ENCODE measurements at regions not wholly inside any gene's neighbourhood (a gene's known extent, or its start where the extent isn't known, plus 50 kb on each side); places are given as distances from the start of the nearest gene placed in this dataset.

DNA sequence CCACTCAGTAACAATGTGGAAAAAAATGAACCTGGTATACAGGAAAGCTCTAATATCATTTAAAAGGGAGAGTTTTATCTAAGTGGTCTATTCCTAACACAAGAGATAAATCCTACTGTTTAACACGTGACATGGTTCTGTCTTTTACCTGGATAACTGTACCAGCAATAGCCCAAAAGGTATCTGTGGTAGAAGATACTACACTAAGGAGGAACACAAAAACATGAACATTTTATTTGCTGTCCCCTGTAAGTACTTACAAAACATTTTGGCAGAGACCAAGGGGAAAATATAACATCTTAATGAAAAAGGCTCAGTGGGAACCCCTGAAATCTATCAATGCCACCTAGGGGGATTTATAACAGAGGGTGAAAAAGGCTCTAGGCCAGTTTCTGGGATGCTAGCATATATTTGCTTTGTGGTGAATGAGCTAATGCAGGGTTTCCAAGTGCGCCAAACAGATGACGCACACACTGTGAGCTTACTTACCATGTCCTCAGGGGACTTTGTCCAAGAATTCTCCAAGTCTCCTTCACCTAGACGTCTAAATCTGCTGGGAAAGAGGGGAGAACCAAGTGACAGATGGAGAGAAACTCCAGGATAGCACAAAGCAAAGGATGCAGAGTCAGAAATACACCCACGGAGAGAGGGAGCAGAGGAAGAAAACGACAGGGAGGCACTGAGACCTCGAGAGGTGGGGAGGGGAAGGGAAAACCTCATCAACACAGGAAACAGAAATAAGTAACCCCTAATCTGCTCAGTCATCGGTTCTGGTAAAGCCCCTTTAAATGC lies 112.5 kb upstream of the PRNP start:
- Mint-ChIP-seq H3K9me3 (ENCODE audit: insufficient read depth) (no peaks in the 10 kb centered on the region), H3K27me3 (ENCODE audit: low read depth) (peaks cover 42% of the 10 kb centered on the region), H3K4me1 (ENCODE audit: low read depth) (peaks cover 6% of the 10 kb centered on the region), H3K27ac (no peak overlapping the region), H3K36me3 (ENCODE audit: low read depth) (no peaks in the 10 kb centered on the region), H3K4me3 (no peak overlapping the region)
- DNase-seq (no peak), ATAC-seq (no peak)
- POLR2A ChIA-PET: no interaction called here
- CTCF ChIA-PET: interaction anchor here (0.9 kb wide), 1 partner anchor 19 kb away, joined by 3 read pairs; no protein-coding TSS in a partner anchor

DNA sequence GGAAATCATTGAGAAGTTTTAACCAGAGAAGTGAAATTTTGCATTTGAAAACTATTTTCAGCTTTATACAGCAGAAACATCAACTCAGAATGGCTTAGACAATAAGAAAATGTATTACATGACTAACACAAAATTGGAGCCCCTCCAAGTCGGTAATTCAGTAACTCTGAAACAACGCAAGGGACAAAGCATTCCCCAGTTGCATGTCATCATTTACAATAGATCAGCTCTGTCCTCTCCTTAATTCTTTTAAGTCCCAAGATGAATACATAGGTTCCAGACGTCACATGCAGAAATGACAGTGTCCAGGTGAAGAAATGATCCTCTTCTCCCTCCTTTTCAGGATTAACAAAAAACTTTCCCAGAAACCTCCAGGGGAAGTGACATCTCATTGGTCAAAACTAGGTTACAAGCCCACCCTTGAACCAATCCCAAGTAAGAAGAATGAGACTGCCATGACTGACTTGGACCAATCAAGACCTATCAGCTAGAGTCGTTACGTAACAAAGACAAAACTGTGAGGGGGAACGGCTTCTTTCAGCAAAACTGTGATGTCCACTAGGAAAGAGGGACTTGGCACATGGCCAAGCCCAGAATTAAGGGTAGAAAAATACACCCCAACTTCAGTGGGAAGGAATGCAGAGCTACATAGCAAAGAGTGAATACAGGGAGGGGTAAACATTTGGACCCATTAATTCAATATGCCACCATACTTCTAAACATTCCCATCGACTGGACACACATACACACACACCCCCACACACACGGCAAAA lies 114.3 kb upstream of the PRNP start:
- H3K36me3 Mint-ChIP-seq (ENCODE audit: low read depth): no peaks in the 10 kb centered on the region
- CTCF ChIA-PET: no interaction called here
- no peak overlapping the region for H3K4me3 Mint-ChIP-seq
- H3K27ac Mint-ChIP-seq: no peak overlapping the region
- peaks cover 6% of the 10 kb centered on the region for H3K4me1 Mint-ChIP-seq (ENCODE audit: low read depth)
- H3K9me3 Mint-ChIP-seq (ENCODE audit: insufficient read depth): no peaks in the 10 kb centered on the region
- ATAC-seq (no peak), DNase-seq (no peak)
- POLR2A ChIA-PET: no interaction called here
- peaks cover 26% of the 10 kb centered on the region for H3K27me3 Mint-ChIP-seq (ENCODE audit: low read depth)

DNA sequence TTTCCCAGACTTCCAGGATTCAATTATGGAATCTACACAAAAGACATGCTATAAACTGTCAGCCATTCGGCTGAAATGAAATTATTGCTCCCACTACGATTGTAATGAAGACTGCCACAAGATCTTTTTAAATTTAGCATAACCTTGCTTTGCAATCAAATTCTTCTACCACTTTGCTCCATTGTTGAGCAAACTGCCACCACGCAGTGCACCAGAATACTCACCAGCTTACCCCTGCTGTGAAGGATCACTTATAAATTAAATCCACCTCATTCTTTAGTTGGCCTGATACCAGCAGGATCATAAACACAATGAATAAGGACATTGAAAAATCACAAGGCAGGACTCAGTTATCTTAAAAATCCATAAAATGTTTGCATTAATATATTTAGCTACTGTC lies 116.4 kb upstream of the PRNP start:
- Mint-ChIP-seq H3K27me3 (ENCODE audit: low read depth) (peaks cover 14% of the 10 kb centered on the region), H3K4me1 (ENCODE audit: low read depth) (peaks cover 6% of the 10 kb centered on the region), H3K9me3 (ENCODE audit: insufficient read depth) (no peaks in the 10 kb centered on the region), H3K36me3 (ENCODE audit: low read depth) (no peaks in the 10 kb centered on the region), H3K4me3 (no peak overlapping the region), H3K27ac (no peak overlapping the region)
- CTCF ChIA-PET: no interaction called here
- POLR2A ChIA-PET: no interaction called here
- DNase-seq (no peak), ATAC-seq (no peak)

DNA sequence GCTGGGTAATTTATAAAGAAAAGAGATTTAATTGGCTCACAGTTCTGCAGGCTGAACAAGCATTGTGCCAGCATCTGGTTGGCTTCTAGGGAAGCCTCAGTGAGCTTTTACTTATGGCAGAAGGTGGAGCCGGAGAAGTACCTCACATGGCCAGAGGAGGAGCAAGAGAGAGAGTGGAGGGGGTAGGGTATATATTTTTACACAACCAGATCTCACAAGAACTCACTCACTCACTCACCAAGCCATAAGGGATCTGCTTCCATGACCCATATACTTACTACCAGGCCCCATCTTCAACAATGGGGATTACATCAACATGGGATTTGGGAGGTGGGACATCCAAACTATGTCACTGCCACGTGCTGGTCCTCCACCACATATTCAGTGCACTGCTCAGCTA lies 117.2 kb upstream of the PRNP start:
- ATAC-seq (no peak), DNase-seq (no peak)
- peaks cover 3% of the 10 kb centered on the region for H3K4me1 Mint-ChIP-seq (ENCODE audit: low read depth)
- no peak overlapping the region for H3K27ac Mint-ChIP-seq
- H3K27me3 Mint-ChIP-seq (ENCODE audit: low read depth): peaks cover 19% of the 10 kb centered on the region
- ChIA-PET POLR2A (interaction anchor here (1.2 kb wide), 1 partner anchor 28 kb away, joined by 3 read pairs; no protein-coding TSS in a partner anchor), CTCF (interaction anchor here (1.2 kb wide), 2 partner anchors 13 to 25 kb away, joined by 3 to 6 read pairs; no protein-coding TSS in a partner anchor)
- H3K9me3 Mint-ChIP-seq (ENCODE audit: insufficient read depth): no peaks in the 10 kb centered on the region
- no peak overlapping the region for H3K4me3 Mint-ChIP-seq
- H3K36me3 Mint-ChIP-seq (ENCODE audit: low read depth): no peaks in the 10 kb centered on the region

DNA sequence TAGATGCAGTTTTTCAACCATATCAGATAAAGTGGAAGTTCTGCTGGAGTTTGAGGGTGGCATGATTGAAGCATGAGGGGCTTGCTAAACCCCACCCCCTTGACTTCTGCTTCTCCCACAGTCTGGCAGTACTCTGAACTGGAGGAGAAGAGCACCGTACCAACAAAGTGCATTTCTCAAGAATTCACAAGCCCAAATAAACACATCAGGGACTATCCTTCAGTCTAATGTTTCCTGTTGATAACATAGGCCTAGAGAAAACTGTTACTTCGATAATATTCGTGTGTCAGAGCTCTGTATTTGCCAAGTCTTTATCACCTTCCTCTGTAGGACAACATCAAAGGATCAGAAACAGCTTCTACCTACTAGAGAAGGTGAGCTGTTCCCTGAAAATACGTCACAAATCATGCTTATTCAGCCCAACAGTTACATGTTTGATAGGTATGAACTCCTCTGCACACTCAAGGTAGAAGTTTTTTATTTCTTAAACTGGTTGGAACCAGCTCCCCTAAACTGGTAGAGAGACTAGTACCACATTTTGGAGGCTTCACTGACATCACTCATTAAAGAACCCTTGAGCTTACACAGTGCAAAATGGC lies 117.8 kb upstream of the PRNP start:
- Mint-ChIP-seq H3K27me3 (ENCODE audit: low read depth) (peaks cover 22% of the 10 kb centered on the region), H3K4me3 (no peak overlapping the region), H3K36me3 (ENCODE audit: low read depth) (no peaks in the 10 kb centered on the region), H3K9me3 (ENCODE audit: insufficient read depth) (no peaks in the 10 kb centered on the region), H3K4me1 (ENCODE audit: low read depth) (no peaks in the 10 kb centered on the region), H3K27ac (no peak overlapping the region)
- CTCF ChIA-PET: interaction anchor here (1.2 kb wide), 2 partner anchors 13 to 25 kb away, joined by 3 to 6 read pairs; no protein-coding TSS in a partner anchor
- DNase-seq: no peak
- no peak for ATAC-seq
- POLR2A ChIA-PET: interaction anchor here (1.2 kb wide), 1 partner anchor 27 kb away, joined by 3 read pairs; no protein-coding TSS in a partner anchor

DNA sequence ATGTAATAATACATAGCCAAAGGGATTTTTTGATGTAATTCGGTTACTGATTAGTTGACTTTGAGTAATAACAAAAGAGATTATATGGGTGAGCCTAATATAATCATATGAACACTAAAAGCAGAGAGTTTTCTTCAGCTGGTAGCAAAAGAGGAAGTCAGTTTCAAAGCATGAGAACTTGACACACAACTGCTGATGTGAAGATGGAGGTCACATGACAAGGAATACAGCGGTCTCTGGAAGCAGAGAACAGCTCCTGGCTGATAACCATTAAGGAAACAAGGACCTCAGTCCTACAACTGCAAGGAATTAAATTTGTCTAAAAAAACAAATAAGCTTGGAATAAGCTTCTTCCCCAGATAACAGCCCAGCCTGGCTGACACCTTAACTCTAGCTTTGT lies 119.1 kb upstream of the PRNP start:
- DNase-seq (no peak), ATAC-seq (no peak)
- Mint-ChIP-seq H3K4me1 (ENCODE audit: low read depth) (no peaks in the 10 kb centered on the region), H3K4me3 (no peak overlapping the region), H3K36me3 (ENCODE audit: low read depth) (no peaks in the 10 kb centered on the region), H3K27ac (no peak overlapping the region), H3K27me3 (ENCODE audit: low read depth) (peaks cover 15% of the 10 kb centered on the region), H3K9me3 (ENCODE audit: insufficient read depth) (no peaks in the 10 kb centered on the region)
- ChIA-PET POLR2A (no interaction called here), CTCF (no interaction called here)

DNA sequence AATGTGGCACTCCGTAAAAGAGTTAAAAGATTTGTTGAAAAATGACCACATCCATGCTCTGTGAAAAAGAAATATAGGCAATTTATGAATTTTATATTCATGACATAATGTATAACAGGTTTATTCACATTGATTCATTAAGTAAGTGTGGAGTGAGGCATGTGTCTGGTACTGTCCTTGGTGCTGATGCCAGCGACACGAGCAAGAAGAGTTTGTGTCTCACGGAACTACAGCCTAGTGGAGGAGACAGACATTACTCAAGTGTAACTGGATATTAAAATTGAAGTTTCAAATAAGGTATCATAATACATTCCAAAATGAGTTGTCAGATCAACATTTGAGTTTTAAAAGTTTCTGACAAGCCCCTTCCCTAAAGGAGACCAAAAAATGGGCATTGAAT lies 122.7 kb upstream of the PRNP start:
- peaks cover 24% of the 10 kb centered on the region for H3K27me3 Mint-ChIP-seq (ENCODE audit: low read depth)
- H3K27ac Mint-ChIP-seq: no peak overlapping the region
- ATAC-seq (no peak), DNase-seq (peak; percentile 46)
- ChIA-PET POLR2A (no interaction called here), CTCF (no interaction called here)
- H3K4me3 Mint-ChIP-seq: no peak overlapping the region
- no peaks in the 10 kb centered on the region for H3K4me1 Mint-ChIP-seq (ENCODE audit: low read depth)
- H3K36me3 Mint-ChIP-seq (ENCODE audit: low read depth): no peaks in the 10 kb centered on the region
- no peaks in the 10 kb centered on the region for H3K9me3 Mint-ChIP-seq (ENCODE audit: insufficient read depth)

DNA sequence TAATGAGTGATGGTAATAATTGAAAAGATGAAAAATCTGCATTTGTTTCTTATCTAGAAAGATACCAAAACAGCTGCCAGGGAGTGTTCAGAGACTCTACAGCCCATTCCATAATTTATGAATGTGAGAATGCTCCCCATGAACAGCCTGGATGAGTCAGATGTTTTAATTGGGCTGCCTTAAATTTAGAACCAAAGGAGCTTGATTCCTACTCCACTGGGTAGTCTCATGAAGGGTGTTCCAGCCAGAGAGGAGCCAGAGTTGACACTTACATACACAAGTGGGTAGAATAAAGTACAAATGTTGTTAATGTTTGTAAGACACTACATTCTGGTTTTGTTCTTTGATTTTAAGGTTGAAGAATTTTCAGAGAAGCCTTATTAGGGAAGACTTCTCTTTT lies 123.2 kb upstream of the PRNP start:
- DNase-seq (no peak), ATAC-seq (no peak)
- POLR2A ChIA-PET: no interaction called here
- Mint-ChIP-seq H3K9me3 (ENCODE audit: insufficient read depth) (no peaks in the 10 kb centered on the region), H3K27me3 (ENCODE audit: low read depth) (peaks cover 27% of the 10 kb centered on the region), H3K4me1 (ENCODE audit: low read depth) (no peaks in the 10 kb centered on the region), H3K27ac (no peak overlapping the region), H3K36me3 (ENCODE audit: low read depth) (no peaks in the 10 kb centered on the region), H3K4me3 (no peak overlapping the region)
- CTCF ChIA-PET: no interaction called here

DNA sequence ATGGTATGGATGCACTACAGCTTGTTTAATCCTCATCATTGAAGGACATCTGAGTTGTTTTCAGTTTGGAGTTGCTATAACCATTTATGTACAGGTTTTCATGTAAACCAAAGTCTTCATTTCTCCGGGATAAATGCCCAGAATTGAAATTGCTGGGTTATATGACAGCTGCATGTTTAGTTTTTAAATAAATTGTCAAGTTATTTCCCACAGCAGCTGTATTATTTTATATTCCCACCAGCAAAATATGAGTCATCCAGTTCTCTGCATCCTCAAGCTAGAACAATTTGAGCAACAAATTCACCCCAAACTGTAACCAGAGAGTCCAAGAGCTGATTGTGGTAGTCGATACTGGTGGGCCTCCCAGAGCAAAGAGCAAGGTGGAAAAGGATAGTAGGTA lies 125.6 kb upstream of the PRNP start:
- Mint-ChIP-seq H3K4me1 (ENCODE audit: low read depth) (no peaks in the 10 kb centered on the region), H3K36me3 (ENCODE audit: low read depth) (no peaks in the 10 kb centered on the region), H3K27ac (no peak overlapping the region), H3K9me3 (ENCODE audit: insufficient read depth) (no peaks in the 10 kb centered on the region), H3K4me3 (no peak overlapping the region), H3K27me3 (ENCODE audit: low read depth) (peaks cover 29% of the 10 kb centered on the region)
- no peak for DNase-seq
- no peak for ATAC-seq
- CTCF ChIA-PET: no interaction called here
- POLR2A ChIA-PET: no interaction called here

DNA sequence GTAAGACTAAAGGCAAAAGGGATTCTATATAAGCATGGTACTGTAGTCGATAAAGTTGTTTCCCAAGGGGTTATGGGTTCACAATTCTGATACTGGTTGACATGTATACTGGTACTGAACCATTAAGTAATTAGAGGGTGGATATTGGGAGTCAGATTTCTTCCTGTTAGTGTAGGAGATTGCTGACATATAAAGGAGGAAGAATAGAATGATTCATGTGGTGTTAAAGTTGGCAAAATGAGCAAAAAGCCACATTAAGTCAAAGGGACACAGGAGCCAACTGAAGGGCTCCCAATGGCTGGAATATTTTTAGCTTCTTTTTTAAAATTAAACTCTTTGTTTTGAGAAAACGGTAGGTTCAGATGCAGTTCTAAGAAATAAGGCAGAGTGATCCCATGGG lies 126.3 kb upstream of the PRNP start:
- ChIA-PET CTCF (no interaction called here), POLR2A (no interaction called here)
- Mint-ChIP-seq H3K4me3 (no peak overlapping the region), H3K36me3 (ENCODE audit: low read depth) (no peaks in the 10 kb centered on the region), H3K9me3 (ENCODE audit: insufficient read depth) (no peaks in the 10 kb centered on the region), H3K27me3 (ENCODE audit: low read depth) (peaks cover 29% of the 10 kb centered on the region), H3K27ac (no peak overlapping the region), H3K4me1 (ENCODE audit: low read depth) (no peaks in the 10 kb centered on the region)
- DNase-seq (no peak), ATAC-seq (no peak)

DNA sequence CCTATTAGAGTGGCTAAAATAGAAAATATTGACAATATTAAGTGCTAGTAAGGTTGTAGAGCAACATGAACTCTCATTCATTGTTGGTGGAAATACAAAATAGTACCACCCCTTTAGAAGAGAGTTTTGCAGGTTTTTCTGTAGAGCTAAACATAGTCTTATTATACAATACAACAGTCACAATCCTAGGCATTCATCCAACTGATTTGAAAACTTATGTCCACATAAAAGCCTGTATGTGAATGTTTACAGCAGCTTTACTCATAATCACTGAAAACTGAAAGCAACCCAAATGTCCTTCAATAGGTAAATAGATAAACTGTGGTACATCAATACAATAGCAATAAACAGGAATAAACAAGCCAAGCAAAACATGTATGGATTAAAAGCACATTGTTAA lies 127.2 kb upstream of the PRNP start:
- H3K27ac Mint-ChIP-seq: no peak overlapping the region
- POLR2A ChIA-PET: no interaction called here
- H3K27me3 Mint-ChIP-seq (ENCODE audit: low read depth): peaks cover 24% of the 10 kb centered on the region
- no peaks in the 10 kb centered on the region for H3K36me3 Mint-ChIP-seq (ENCODE audit: low read depth)
- no peaks in the 10 kb centered on the region for H3K9me3 Mint-ChIP-seq (ENCODE audit: insufficient read depth)
- no peak for ATAC-seq
- H3K4me1 Mint-ChIP-seq (ENCODE audit: low read depth): no peaks in the 10 kb centered on the region
- CTCF ChIA-PET: no interaction called here
- DNase-seq: no peak
- H3K4me3 Mint-ChIP-seq: no peak overlapping the region

DNA sequence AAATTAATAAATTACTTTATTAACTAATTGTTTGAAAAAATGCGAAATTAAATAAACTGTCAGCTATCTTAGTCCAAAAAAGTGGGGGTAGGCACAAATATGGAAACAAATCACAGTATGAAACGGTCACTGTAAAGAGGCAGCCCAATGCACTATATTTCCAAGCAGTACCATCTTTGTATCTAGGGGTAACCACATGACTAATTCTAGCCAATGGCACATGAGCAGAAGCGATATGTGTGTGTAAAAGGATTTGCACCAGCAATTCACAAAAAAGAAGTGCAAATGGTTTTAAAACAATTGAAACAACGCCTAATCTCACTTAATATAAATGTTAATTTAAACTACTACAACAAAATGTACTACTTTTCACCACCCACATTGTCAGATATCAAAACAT lies 129.5 kb upstream of the PRNP start:
- Mint-ChIP-seq H3K36me3 (ENCODE audit: low read depth) (no peaks in the 10 kb centered on the region), H3K27me3 (ENCODE audit: low read depth) (peaks cover 28% of the 10 kb centered on the region), H3K4me3 (no peak overlapping the region), H3K4me1 (ENCODE audit: low read depth) (no peaks in the 10 kb centered on the region), H3K27ac (no peak overlapping the region), H3K9me3 (ENCODE audit: insufficient read depth) (no peaks in the 10 kb centered on the region)
- ATAC-seq: no peak
- POLR2A ChIA-PET: no interaction called here
- CTCF ChIA-PET: no interaction called here
- no peak for DNase-seq

All from activated CD8-positive, alpha-beta T cell treated with anti-CD3 and anti-CD28 coated beads, Interleukin-2, amount 10 ng/mL, durations not matched to agents 7 days and 5 days (primary cell).